Liver (tissue), 8 donors: ENCODE measurements at regions not wholly inside any gene's neighbourhood (a gene's known extent, or its start where the extent isn't known, plus 50 kb on each side); places are given as distances from the start of the nearest gene placed in this dataset.

Source experiments
- DNase-seq: peaks from one replicate; pipeline ENCODE4 v3.0.0-alpha.2; 2017; ENCODE audit warnings: low spot score
- H3K27ac ChIP-seq, 2 donors: one replicate each; pipeline ENCODE4 v1.7.0; 2013; ENCODE audit warnings: inconsistent platforms in 2 of 2, low read length in 2 of 2, control low read depth in 1 of 2, low read depth in 1 of 2, mild to moderate bottlenecking in 1 of 2
- H3K27me3 ChIP-seq, 4 donors: one replicate each; pipeline versions ENCODE4 v1.6.1 to v1.7.0; 2013; ENCODE audit warnings: low read length in 3 of 4, inconsistent platforms in 1 of 4, mild to moderate bottlenecking in 1 of 4, moderate library complexity in 1 of 4; ENCODE audit not compliant: control insufficient read depth in 4 of 4, insufficient read depth in 4 of 4
- H3K36me3 ChIP-seq, 4 donors: one replicate each; pipeline versions ENCODE4 v1.6.1 to v1.7.0; 2013; ENCODE audit warnings: low read length in 3 of 4, mild to moderate bottlenecking in 3 of 4, low read depth in 1 of 4, moderate library complexity in 1 of 4; ENCODE audit not compliant: control insufficient read depth in 4 of 4, insufficient read depth in 3 of 4
- H3K4me1 ChIP-seq, 4 donors: one replicate each; pipeline versions ENCODE4 v1.6.1 to v1.7.0; 2013; ENCODE audit warnings: low read length in 3 of 4, mild to moderate bottlenecking in 3 of 4, moderate library complexity in 1 of 4; ENCODE audit not compliant: control insufficient read depth in 4 of 4, insufficient read depth in 4 of 4
- H3K4me3 ChIP-seq, 3 donors: one replicate each; pipeline versions ENCODE4 v1.6.1 to v1.7.0; 2013; ENCODE audit warnings: low read length in 3 of 3, control low read depth in 1 of 3, low read depth in 1 of 3, mild to moderate bottlenecking in 1 of 3
- H3K9ac ChIP-seq, 2 donors: one replicate each; pipeline ENCODE4 v1.7.0; 2013; ENCODE audit warnings: low read length in 2 of 2, mild to moderate bottlenecking in 2 of 2, moderate library complexity in 2 of 2, control low read depth in 1 of 2, low read depth in 1 of 2
- H3K9me3 ChIP-seq, 4 donors: one replicate each; pipeline versions ENCODE4 v1.6.1 to v1.7.0; 2013; ENCODE audit warnings: low read length in 3 of 4; ENCODE audit not compliant: control insufficient read depth in 4 of 4
- ATF3 ChIP-seq: IDR thresholded peaks from 2 replicates; pipeline ENCODE4 v1.6.1; 2016; ENCODE audit warnings: antibody characterized with exemption
- CTCF ChIP-seq: fragments of 150-350 bp; IDR thresholded peaks from 2 replicates; pipeline ENCODE4 v1.5.1; 2017; ENCODE audit warnings: improper control_type of control experiment, low read depth, low read length; ENCODE audit not compliant: missing input control
- EGR1 ChIP-seq, 2 donors: IDR thresholded peaks; 2 replicates each; pipeline ENCODE4 v1.6.1; 2016 to 2018; ENCODE audit warnings: antibody characterized with exemption in 2 of 2, low read depth in 2 of 2
- FOXA1 ChIP-seq: IDR thresholded peaks from 2 replicates; pipeline ENCODE4 v1.6.1; 2016; ENCODE audit warnings: antibody characterized with exemption
- FOXA2 ChIP-seq: IDR thresholded peaks from 2 replicates; pipeline ENCODE4 v1.6.1; 2016; ENCODE audit warnings: antibody characterized with exemption
- GABPA ChIP-seq, 2 donors: IDR thresholded peaks in 1 of 2; conservative IDR thresholded peaks in 1 of 2; 2 replicates each; pipeline ENCODE4 v1.6.1; 2016; ENCODE audit warnings: antibody characterized with exemption in 2 of 2, mild to moderate bottlenecking in 1 of 2, moderate library complexity in 1 of 2
- HNF4A ChIP-seq, 2 donors: conservative IDR thresholded peaks; 2 replicates each; pipeline ENCODE4 v1.6.1; 2016; ENCODE audit warnings: antibody characterized with exemption in 2 of 2, mild to moderate bottlenecking in 2 of 2
- MAX ChIP-seq: IDR thresholded peaks from 2 replicates; pipeline ENCODE4 v1.6.1; 2016; ENCODE audit warnings: antibody characterized with exemption
- NR2F2 ChIP-seq: IDR thresholded peaks from 2 replicates; pipeline ENCODE4 v1.6.1; 2016; ENCODE audit warnings: antibody characterized with exemption
- RAD21 ChIP-seq, 2 donors: IDR thresholded peaks; 2 replicates each; pipeline ENCODE4 v1.6.1; 2016; ENCODE audit warnings: antibody characterized with exemption in 2 of 2, mild to moderate bottlenecking in 2 of 2
- REST ChIP-seq: IDR thresholded peaks from 2 replicates; pipeline ENCODE4 v1.6.1; 2016; ENCODE audit warnings: antibody characterized with exemption, mild to moderate bottlenecking
- RXRA ChIP-seq, 2 donors: IDR thresholded peaks; 2 replicates each; pipeline ENCODE4 v1.6.1; 2017 to 2018; ENCODE audit warnings: antibody characterized with exemption in 2 of 2, mild to moderate bottlenecking in 1 of 2
- SP1 ChIP-seq: IDR thresholded peaks from 2 replicates; pipeline ENCODE4 v1.6.1; 2018; ENCODE audit warnings: antibody characterized with exemption, mild to moderate bottlenecking
- TAF1 ChIP-seq: conservative IDR thresholded peaks from 2 replicates; pipeline ENCODE4 v1.6.1; 2016; ENCODE audit warnings: antibody characterized with exemption, mild to moderate bottlenecking
- YY1 ChIP-seq: IDR thresholded peaks from 2 replicates; pipeline ENCODE4 v1.6.1; 2016; ENCODE audit warnings: antibody characterized with exemption, mild to moderate bottlenecking
- WGBS: extraction: QIAGEN DNeasy Blood & Tissue Kit; methylation state at CpG from one replicate; pipeline ENCODE4 v1.1.7; 2013; 5-methylcytosine and 5-hydroxymethylcytosine counted together
- donor health status: healthy.
- donor health status: healthy.
- donor health status: healthy.
- donor health status: healthy.
- donor health status: healthy.

- no peak for TF ChIP-seq RXRA (IDR thresholded peaks at IDR 0.05)
- TF ChIP-seq FOXA1, result no peak
- TF ChIP-seq CTCF, result no peak
- no peak for TF ChIP-seq NR2F2
- TF ChIP-seq RAD21 (IDR thresholded peaks at IDR 0.05), result no peak
Measured at GRCh38 chr1:186514367-186514766, 53.5 kb upstream of the PDC start (continued).

- no peak for DNase-seq
- H3K9me3 ChIP-seq, result no peaks in the 10 kb centered on the region
- no peak overlapping the region for H3K27ac ChIP-seq
- H3K27me3 ChIP-seq, result no peaks in the 10 kb centered on the region
- H3K4me3 ChIP-seq, result no peak overlapping the region
- TF ChIP-seq FOXA2 (no peak), SP1 (no peak), TAF1 (no peak), ATF3 (no peak)
- H3K4me1 ChIP-seq, result no peaks in the 10 kb centered on the region
- H3K9ac ChIP-seq, result no peak overlapping the region
- no peaks in the 10 kb centered on the region for H3K36me3 ChIP-seq
- WGBS, result 92% methylated on average over 3 of the region's 3 CpGs
Measured at GRCh38 chr1:186513526-186513925, 52.6 kb upstream of the PDC start.

- Histone ChIP-seq H3K9me3 (no peaks in the 10 kb centered on the region), H3K4me1 (no peaks in the 10 kb centered on the region), H3K4me3 (no peak overlapping the region), H3K27me3 (no peaks in the 10 kb centered on the region), H3K36me3 (no peaks in the 10 kb centered on the region), H3K27ac (no peak overlapping the region), H3K9ac (no peak overlapping the region)
- 91% methylated on average over 3 of the region's 3 CpGs for WGBS
- no peak for DNase-seq
- no peak for TF ChIP-seq REST
- TF ChIP-seq CTCF, result no peak
- TF ChIP-seq EGR1 (IDR thresholded peaks at IDR 0.05; ENCODE audit: low read depth in 2 of 2), result no peak
- no peak for TF ChIP-seq FOXA2
- no peak for TF ChIP-seq NR2F2
- TF ChIP-seq GABPA (IDR thresholded peaks at IDR 0.05 in 1 of 2, conservative IDR thresholded peaks at IDR 0.05 in 1 of 2), result no peak
- TF ChIP-seq SP1, result no peak
- TF ChIP-seq YY1, result no peak
- no peak for TF ChIP-seq MAX
- TF ChIP-seq HNF4A (conservative IDR thresholded peaks at IDR 0.05), result no peak
Measured at GRCh38 chr1:186512698-186513457, 52.0 kb upstream of the PDC start.
